Endodermal cell (in vitro differentiated cells): ENCODE measurements at regions not wholly inside any gene's neighbourhood (a gene's known extent, or its start where the extent isn't known, plus 50 kb on each side); places are given as distances from the start of the nearest gene placed in this dataset.

Source experiments
- DNase-seq: peaks from one replicate; pipeline ENCODE4 v3.0.0-alpha.2; 2017
- H3K27ac ChIP-seq: 2 replicates; pipeline ENCODE4 v1.5.1; 2013; ENCODE audit warnings: mild to moderate bottlenecking, low read depth, low read length, moderate library complexity
- H3K27me3 ChIP-seq: 2 replicates; pipeline ENCODE4 v1.6.1; 2013; ENCODE audit warnings: mild to moderate bottlenecking, low read length, moderate library complexity; ENCODE audit not compliant: insufficient read depth, control insufficient read depth, poor library complexity, severe bottlenecking
- H3K36me3 ChIP-seq: 2 replicates; pipeline ENCODE4 v1.7.0; 2013; ENCODE audit warnings: mild to moderate bottlenecking, low read length, moderate library complexity; ENCODE audit not compliant: control insufficient read depth, insufficient read depth
- H3K4me1 ChIP-seq: one replicate; pipeline ENCODE4 v1.7.0; 2013; ENCODE audit warnings: low read length; ENCODE audit not compliant: control insufficient read depth, insufficient read depth
- H3K4me3 ChIP-seq: 2 replicates; pipeline ENCODE4 v1.5.1; 2013; ENCODE audit warnings: mild to moderate bottlenecking, low read length, moderate library complexity
- H3K9ac ChIP-seq: 2 replicates; pipeline ENCODE4 v1.6.1; 2013; ENCODE audit warnings: mild to moderate bottlenecking, low read length, moderate library complexity; ENCODE audit not compliant: poor library complexity, severe bottlenecking; ENCODE audit errors: extremely low read depth
- H3K9me3 ChIP-seq: 2 replicates; pipeline ENCODE4 v1.6.1; 2013; ENCODE audit warnings: mild to moderate bottlenecking, low read length, moderate library complexity; ENCODE audit not compliant: control insufficient read depth
- H3K27ac Mint-ChIP-seq: 2 replicates; pipeline ENCODE4 v1.8.0; 2020; ENCODE audit warnings: mixed read lengths
- H3K27me3 Mint-ChIP-seq: 2 replicates; pipeline ENCODE4 v1.8.0; 2021; ENCODE audit warnings: mild to moderate bottlenecking, mixed read lengths; ENCODE audit not compliant: insufficient read depth
- H3K36me3 Mint-ChIP-seq: 2 replicates; pipeline ENCODE4 v1.8.0; 2020; ENCODE audit warnings: low read depth, mixed read lengths
- H3K4me1 Mint-ChIP-seq: 2 replicates; pipeline ENCODE4 v1.8.0; 2020; ENCODE audit warnings: mixed read lengths
- H3K4me3 Mint-ChIP-seq: 2 replicates; pipeline ENCODE4 v1.8.0; 2020; ENCODE audit warnings: mild to moderate bottlenecking, moderate library complexity, mixed read lengths
- H3K9me3 Mint-ChIP-seq: 2 replicates; pipeline ENCODE4 v1.8.0; 2020; ENCODE audit warnings: mild to moderate bottlenecking, mixed read lengths
- CTCF ChIP-seq: fragments of 200-600 bp; sonication (generic); conservative IDR thresholded peaks from 2 replicates; pipeline ENCODE4 v1.5.0; 2021; ENCODE audit warnings: antibody characterized with exemption, mild to moderate bottlenecking
- WGBS, 2 experiments: methylation state at CpG; one replicate each; pipeline versions ENCODE4 v1.1.5 to v1.1.7; 2013; ENCODE audit warnings: missing lambda C conversion rate in 2 of 2, mixed read lengths in 1 of 2; ENCODE audit not compliant: insufficient coverage in 1 of 2, insufficient read length in 1 of 2; 5-methylcytosine and 5-hydroxymethylcytosine counted together

GRCh38 chr6:67501755-67502154 is 1133.3 kb upstream of the ADGRB3 start:
- H3K27ac ChIP-seq: no peak overlapping the region
- no peak overlapping the region for H3K27ac Mint-ChIP-seq
- H3K27me3 Mint-ChIP-seq: no peaks in the 10 kb centered on the region
- no peaks in the 10 kb centered on the region for H3K4me1 ChIP-seq
- H3K9ac ChIP-seq: no peak overlapping the region
- H3K4me3 Mint-ChIP-seq: no peak overlapping the region
- H3K4me3 ChIP-seq: no peak overlapping the region
- no peaks in the 10 kb centered on the region for H3K27me3 ChIP-seq
- H3K9me3 Mint-ChIP-seq: peaks cover 19% of the 10 kb centered on the region
- H3K36me3 ChIP-seq: no peaks in the 10 kb centered on the region
- H3K9me3 ChIP-seq: no peaks in the 10 kb centered on the region
- 85% methylated on average over 5 of the region's 5 CpGs; no CpG with 5 or more reads in 1 of the 2 experiments for WGBS, 2 experiments
- H3K4me1 Mint-ChIP-seq: no peaks in the 10 kb centered on the region
- no peak for DNase-seq
- H3K36me3 Mint-ChIP-seq: no peaks in the 10 kb centered on the region
- no peak for TF ChIP-seq CTCF

GRCh38 chr6:67497749-67498148 is 1137.3 kb upstream of the ADGRB3 start:
- Histone ChIP-seq H3K4me1 (no peaks in the 10 kb centered on the region), H3K9me3 (no peaks in the 10 kb centered on the region), H3K9ac (no peak overlapping the region), H3K27ac (no peak overlapping the region), H3K36me3 (no peaks in the 10 kb centered on the region), H3K27me3 (no peaks in the 10 kb centered on the region), H3K4me3 (no peak overlapping the region)
- H3K9me3 Mint-ChIP-seq: peaks cover 4% of the 10 kb centered on the region
- TF ChIP-seq CTCF: no peak
- no peaks in the 10 kb centered on the region for H3K27me3 Mint-ChIP-seq
- no peak for DNase-seq
- H3K36me3 Mint-ChIP-seq: no peaks in the 10 kb centered on the region
- H3K4me1 Mint-ChIP-seq: no peaks in the 10 kb centered on the region
- 91% methylated on average over 1 of the region's 1 CpG; no CpG with 5 or more reads in 1 of the 2 experiments for WGBS, 2 experiments
- no peak overlapping the region for H3K4me3 Mint-ChIP-seq
- no peak overlapping the region for H3K27ac Mint-ChIP-seq

- H3K9ac ChIP-seq: no peak overlapping the region
- H3K9me3 Mint-ChIP-seq: peaks cover 10% of the 10 kb centered on the region
- H3K4me3 ChIP-seq: no peak overlapping the region
- no peak overlapping the region for H3K27ac ChIP-seq
- no peaks in the 10 kb centered on the region for H3K4me1 ChIP-seq
- H3K36me3 ChIP-seq: no peaks in the 10 kb centered on the region
- no peak for TF ChIP-seq CTCF
- H3K27me3 ChIP-seq: no peaks in the 10 kb centered on the region
- H3K36me3 Mint-ChIP-seq: no peaks in the 10 kb centered on the region
- no peak for DNase-seq
- no peak overlapping the region for H3K4me3 Mint-ChIP-seq
- H3K27ac Mint-ChIP-seq: no peak overlapping the region
- H3K27me3 Mint-ChIP-seq: no peaks in the 10 kb centered on the region
- WGBS, 2 experiments: 84 to 86% methylated on average over 1 to 3 of the region's 3 CpGs
- no peaks in the 10 kb centered on the region for H3K9me3 ChIP-seq
- no peaks in the 10 kb centered on the region for H3K4me1 Mint-ChIP-seq
Observed at GRCh38 chr6:67496191-67496590, 1138.9 kb upstream of the ADGRB3 start.
